GM23338 (cell line): ENCODE measurements at regions not wholly inside any gene's neighbourhood (a gene's known extent, or its start where the extent isn't known, plus 50 kb on each side); places are given as distances from the start of the nearest gene placed in this dataset.
"Not testable (repeated sequence)": the region's sequence is repeated elsewhere in the genome, so short reads cannot be mapped to it uniquely, and the experiment has no call there.

ENCODE experiments used
- CREB1 ChIP-seq: fragments of 250-450 bp; sonication (Bioruptor Pico); IDR thresholded peaks from 2 replicates; pipeline ENCODE4 v1.5.0; 2020; ENCODE audit warnings: low read depth, mild to moderate bottlenecking, moderate library complexity
- ETS1 ChIP-seq: IDR thresholded peaks from 2 replicates; pipeline ENCODE4 v1.6.1; 2016; ENCODE audit warnings: antibody characterized with exemption
- EZH2 ChIP-seq: fragments of 200-600 bp; sonication (generic); IDR thresholded peaks from one replicate; pipeline ENCODE4 v1.8.0; 2017; ENCODE audit warnings: antibody characterized with exemption, mild to moderate bottlenecking, low read depth; ENCODE audit not compliant: unreplicated experiment
- EZH2phosphoT487 ChIP-seq: fragments of 200-600 bp; sonication (generic); IDR thresholded peaks from one replicate; pipeline ENCODE4 v1.8.1; 2018; ENCODE audit warnings: antibody characterized with exemption; ENCODE audit not compliant: unreplicated experiment
- JUNB ChIP-seq: IDR thresholded peaks from one replicate; pipeline ENCODE4 v1.6.1; 2016; ENCODE audit warnings: antibody characterized with exemption; ENCODE audit not compliant: unreplicated experiment
- NANOG ChIP-seq: IDR thresholded peaks from 2 replicates; pipeline ENCODE4 v1.6.1; 2016; ENCODE audit warnings: antibody characterized with exemption, borderline replicate concordance
- POLR2AphosphoS5 ChIP-seq: IDR thresholded peaks from 2 replicates; pipeline ENCODE4 v1.6.1; 2016; ENCODE audit warnings: antibody characterized with exemption, low read depth
- ZNF114 ChIP-seq: fragments of 250-450 bp; sonication (Bioruptor Pico); IDR thresholded peaks from 2 replicates; pipeline ENCODE4 v1.5.0; 2020; ENCODE audit warnings: mild to moderate bottlenecking, moderate library complexity
- ZNF331 ChIP-seq: fragments of 250-450 bp; sonication (Bioruptor Pico); IDR thresholded peaks from 2 replicates; pipeline ENCODE4 v1.5.0; 2020; ENCODE audit warnings: low read depth, mild to moderate bottlenecking, moderate library complexity
- ZNF462 ChIP-seq: fragments of 250-450 bp; sonication (Bioruptor Pico); IDR thresholded peaks from 2 replicates; pipeline ENCODE4 v1.5.0; 2020; ENCODE audit warnings: mild to moderate bottlenecking, moderate library complexity
- TF ChIP-seq, protein P1 (sequence below): IDR thresholded peaks from one replicate; pipeline ENCODE4 v1.6.1; 2018; ENCODE audit warnings: antibody characterized with exemption; ENCODE audit not compliant: unreplicated experiment
- TF ChIP-seq, protein P2 (sequence below), 2 experiments: fragments of 200-600 bp in 1 of 2; sonication (generic) in 1 of 2; conservative IDR thresholded peaks; 2 replicates each; pipeline versions ENCODE4 v1.5.1 to v1.6.1; 2016 to 2017; ENCODE audit warnings: antibody characterized with exemption in 2 of 2, low read depth in 2 of 2, mild to moderate bottlenecking in 2 of 2, moderate library complexity in 1 of 2

DNA sequence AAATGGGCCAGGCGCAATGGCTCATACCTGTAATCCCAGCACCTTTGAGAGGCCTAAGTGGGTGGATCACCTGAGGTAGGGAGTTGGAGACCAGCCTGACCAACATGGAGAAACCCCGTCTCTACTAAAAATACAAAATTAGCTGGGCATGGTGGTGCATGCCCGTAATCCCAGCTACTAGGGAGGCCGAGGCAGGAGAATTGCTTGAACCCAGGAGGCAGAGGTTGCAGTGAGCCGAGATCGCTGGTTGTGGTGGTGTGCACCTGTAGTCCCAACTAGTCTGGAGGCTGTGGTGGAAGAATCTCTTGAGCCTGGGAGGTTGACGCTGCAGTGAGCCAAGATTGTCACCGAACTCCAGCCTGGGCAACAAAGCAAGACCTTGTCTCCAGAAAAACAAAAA lies 50.5 kb upstream of the ZNF217 start:
- TF ChIP-seq, protein P1, sequence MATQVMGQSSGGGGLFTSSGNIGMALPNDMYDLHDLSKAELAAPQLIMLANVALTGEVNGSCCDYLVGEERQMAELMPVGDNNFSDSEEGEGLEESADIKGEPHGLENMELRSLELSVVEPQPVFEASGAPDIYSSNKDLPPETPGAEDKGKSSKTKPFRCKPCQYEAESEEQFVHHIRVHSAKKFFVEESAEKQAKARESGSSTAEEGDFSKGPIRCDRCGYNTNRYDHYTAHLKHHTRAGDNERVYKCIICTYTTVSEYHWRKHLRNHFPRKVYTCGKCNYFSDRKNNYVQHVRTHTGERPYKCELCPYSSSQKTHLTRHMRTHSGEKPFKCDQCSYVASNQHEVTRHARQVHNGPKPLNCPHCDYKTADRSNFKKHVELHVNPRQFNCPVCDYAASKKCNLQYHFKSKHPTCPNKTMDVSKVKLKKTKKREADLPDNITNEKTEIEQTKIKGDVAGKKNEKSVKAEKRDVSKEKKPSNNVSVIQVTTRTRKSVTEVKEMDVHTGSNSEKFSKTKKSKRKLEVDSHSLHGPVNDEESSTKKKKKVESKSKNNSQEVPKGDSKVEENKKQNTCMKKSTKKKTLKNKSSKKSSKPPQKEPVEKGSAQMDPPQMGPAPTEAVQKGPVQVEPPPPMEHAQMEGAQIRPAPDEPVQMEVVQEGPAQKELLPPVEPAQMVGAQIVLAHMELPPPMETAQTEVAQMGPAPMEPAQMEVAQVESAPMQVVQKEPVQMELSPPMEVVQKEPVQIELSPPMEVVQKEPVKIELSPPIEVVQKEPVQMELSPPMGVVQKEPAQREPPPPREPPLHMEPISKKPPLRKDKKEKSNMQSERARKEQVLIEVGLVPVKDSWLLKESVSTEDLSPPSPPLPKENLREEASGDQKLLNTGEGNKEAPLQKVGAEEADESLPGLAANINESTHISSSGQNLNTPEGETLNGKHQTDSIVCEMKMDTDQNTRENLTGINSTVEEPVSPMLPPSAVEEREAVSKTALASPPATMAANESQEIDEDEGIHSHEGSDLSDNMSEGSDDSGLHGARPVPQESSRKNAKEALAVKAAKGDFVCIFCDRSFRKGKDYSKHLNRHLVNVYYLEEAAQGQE = not testable (repeated sequence)
- TF ChIP-seq EZH2; ZNF114 (CRISPR knock-in tag); POLR2AphosphoS5; EZH2phosphoT487; JUNB; ZNF331 (CRISPR knock-in tag); CREB1; NANOG; ZNF462 (CRISPR knock-in tag); ETS1: not testable (repeated sequence)
- TF ChIP-seq, protein P2, sequence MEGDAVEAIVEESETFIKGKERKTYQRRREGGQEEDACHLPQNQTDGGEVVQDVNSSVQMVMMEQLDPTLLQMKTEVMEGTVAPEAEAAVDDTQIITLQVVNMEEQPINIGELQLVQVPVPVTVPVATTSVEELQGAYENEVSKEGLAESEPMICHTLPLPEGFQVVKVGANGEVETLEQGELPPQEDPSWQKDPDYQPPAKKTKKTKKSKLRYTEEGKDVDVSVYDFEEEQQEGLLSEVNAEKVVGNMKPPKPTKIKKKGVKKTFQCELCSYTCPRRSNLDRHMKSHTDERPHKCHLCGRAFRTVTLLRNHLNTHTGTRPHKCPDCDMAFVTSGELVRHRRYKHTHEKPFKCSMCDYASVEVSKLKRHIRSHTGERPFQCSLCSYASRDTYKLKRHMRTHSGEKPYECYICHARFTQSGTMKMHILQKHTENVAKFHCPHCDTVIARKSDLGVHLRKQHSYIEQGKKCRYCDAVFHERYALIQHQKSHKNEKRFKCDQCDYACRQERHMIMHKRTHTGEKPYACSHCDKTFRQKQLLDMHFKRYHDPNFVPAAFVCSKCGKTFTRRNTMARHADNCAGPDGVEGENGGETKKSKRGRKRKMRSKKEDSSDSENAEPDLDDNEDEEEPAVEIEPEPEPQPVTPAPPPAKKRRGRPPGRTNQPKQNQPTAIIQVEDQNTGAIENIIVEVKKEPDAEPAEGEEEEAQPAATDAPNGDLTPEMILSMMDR (conservative IDR thresholded peaks at IDR 0.05; ENCODE audit: low read depth in 2 of 2) = not testable (repeated sequence)
